ENCODE measurements at regions not wholly inside any gene's neighbourhood (a gene's known extent, or its start where the extent isn't known, plus 50 kb on each side); places are given as distances from the start of the nearest gene placed in this dataset.

- no peak for TF ChIP-seq CTCF (IDR thresholded peaks at IDR 0.05)
These were observed 61.3 kb upstream of the HAAO start for GRCh38 chr2:42853549-42854206.

DNA sequence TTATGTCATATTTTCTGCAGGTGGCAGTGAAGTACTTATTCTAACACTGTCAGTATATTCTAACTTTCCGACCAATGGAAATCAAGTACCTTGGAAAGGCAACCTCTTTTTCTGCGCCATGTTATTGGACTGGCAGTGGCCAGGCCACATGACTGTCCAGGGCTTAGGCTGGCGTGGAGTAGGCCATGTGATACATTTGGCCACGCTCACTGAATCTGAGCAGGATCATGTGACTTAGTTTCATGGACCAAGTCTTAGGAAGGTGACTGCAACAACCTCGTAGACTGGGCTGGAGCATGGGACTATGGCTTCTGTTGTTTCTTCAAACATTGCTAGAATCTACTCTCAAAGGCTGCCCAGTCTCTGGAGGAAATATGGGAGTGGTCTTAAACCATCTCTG is 60.4 kb upstream of the HAAO start:
- TF ChIP-seq CTCF (IDR thresholded peaks at IDR 0.05): no peak

DNA sequence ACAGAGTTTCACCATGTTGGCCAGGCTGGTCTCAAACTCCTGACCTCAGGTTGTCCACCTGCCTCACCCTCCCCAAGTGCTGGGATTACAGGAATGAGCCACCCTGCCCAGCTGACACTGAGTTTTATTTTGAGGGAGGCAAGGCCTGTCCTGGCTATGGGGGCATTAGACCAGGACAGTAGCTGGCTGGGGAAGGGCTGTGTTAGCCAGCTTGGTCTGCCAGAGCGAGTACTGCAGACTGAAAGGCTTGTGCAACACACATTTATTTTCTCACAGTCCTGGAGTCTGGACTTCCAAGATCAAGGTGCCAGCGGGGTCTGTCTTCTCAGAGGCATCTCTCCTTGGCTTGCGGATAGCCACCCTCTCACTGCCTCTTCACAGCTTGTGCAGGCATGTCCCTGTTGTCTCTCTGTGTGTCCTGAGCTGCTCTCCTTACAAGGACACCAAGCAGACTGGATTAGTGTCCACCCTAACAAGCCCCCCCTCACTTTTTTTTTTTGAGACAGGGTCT is 59.4 kb upstream of the HAAO start:
- no peak for TF ChIP-seq CTCF (IDR thresholded peaks at IDR 0.05)

- no peak for TF ChIP-seq CTCF (IDR thresholded peaks at IDR 0.05)
These were observed 58.8 kb upstream of the HAAO start for GRCh38 chr2:42851186-42851585.

GRCh38 chr2:42850016-42850805 is 57.8 kb upstream of the HAAO start:
- TF ChIP-seq CTCF (IDR thresholded peaks at IDR 0.05): no peak

- TF ChIP-seq CTCF (IDR thresholded peaks at IDR 0.05): no peak
These were observed 56.9 kb upstream of the HAAO start for GRCh38 chr2:42849311-42849710.

DNA sequence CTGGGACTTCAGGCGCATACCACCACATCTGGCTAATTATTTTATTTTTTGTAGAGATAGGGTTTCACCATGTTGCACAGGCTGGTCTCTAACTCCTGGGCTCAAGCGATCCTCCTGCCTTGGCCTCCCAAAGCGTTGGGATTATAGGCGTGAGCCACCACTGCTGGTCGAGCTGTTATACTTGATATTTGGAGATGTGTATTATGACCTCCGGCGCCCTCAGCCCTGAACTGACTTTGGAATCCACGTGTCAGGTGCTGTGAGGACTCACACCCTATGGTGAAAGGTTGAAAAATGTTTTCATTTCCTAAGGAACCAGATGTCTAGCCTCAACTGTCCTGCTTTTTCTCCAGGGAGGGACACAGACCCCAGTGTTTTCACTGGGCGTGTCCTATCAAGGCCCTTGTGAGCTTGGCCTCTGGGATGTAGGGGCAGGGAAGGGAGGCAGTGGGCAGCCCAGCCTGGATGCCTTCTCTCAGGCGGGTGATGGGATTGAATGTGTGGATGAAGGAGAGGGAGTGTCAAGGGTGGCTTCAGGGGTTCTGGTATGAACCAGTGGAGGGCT is 56.4 kb upstream of the HAAO start:
- TF ChIP-seq CTCF (IDR thresholded peaks at IDR 0.05): no peak

All from LNCAP (cell line).